ENCODE measurements at regions not wholly inside any gene's neighbourhood (a gene's known extent, or its start where the extent isn't known, plus 50 kb on each side); places are given as distances from the start of the nearest gene placed in this dataset.
"Not testable (repeated sequence)": the region's sequence is repeated elsewhere in the genome, so short reads cannot be mapped to it uniquely, and the experiment has no call there.

- DNase-seq (ENCODE audit: low read depth) = no peak
These were observed 490.7 kb upstream of the TENM3 start for GRCh38 chr4:181752516-181752915.

- DNase-seq (ENCODE audit: low read depth) = no peak
These were observed 490.0 kb upstream of the TENM3 start for GRCh38 chr4:181753207-181753606.

GRCh38 chr4:181755846-181756245 lies 487.4 kb upstream of the TENM3 start:
- no peak for DNase-seq (ENCODE audit: low read depth)

- no peak for DNase-seq (ENCODE audit: low read depth)
These were observed 486.6 kb upstream of the TENM3 start for GRCh38 chr4:181756451-181757095.

GRCh38 chr4:181757098-181757497 lies 486.1 kb upstream of the TENM3 start:
- no peak for DNase-seq (ENCODE audit: low read depth)

GRCh38 chr4:181757910-181758660 lies 485.1 kb upstream of the TENM3 start:
- no peak for DNase-seq (ENCODE audit: low read depth)

- no peak for DNase-seq (ENCODE audit: low read depth)
These were observed 482.6 kb upstream of the TENM3 start for GRCh38 chr4:181760560-181760959.

GRCh38 chr4:181761156-181761555 lies 482.0 kb upstream of the TENM3 start:
- no peak for DNase-seq (ENCODE audit: low read depth)

- DNase-seq (ENCODE audit: low read depth) = no peak
These were observed 477.1 kb upstream of the TENM3 start for GRCh38 chr4:181766061-181766548.

- DNase-seq (ENCODE audit: low read depth) = no peak
These were observed 472.2 kb upstream of the TENM3 start for GRCh38 chr4:181770971-181771370.

GRCh38 chr4:181775298-181775697 lies 467.9 kb upstream of the TENM3 start:
- no peak for DNase-seq (ENCODE audit: low read depth)

- no peak for DNase-seq (ENCODE audit: low read depth)
These were observed 466.7 kb upstream of the TENM3 start for GRCh38 chr4:181776264-181777054.

- no peak for DNase-seq (ENCODE audit: low read depth)
These were observed 465.7 kb upstream of the TENM3 start for GRCh38 chr4:181777518-181777917.

- DNase-seq (ENCODE audit: low read depth) = no peak
These were observed 458.3 kb upstream of the TENM3 start for GRCh38 chr4:181784881-181785280.

GRCh38 chr4:181792641-181793040 lies 450.6 kb upstream of the TENM3 start:
- no peak for DNase-seq (ENCODE audit: low read depth)

- no peak for DNase-seq (ENCODE audit: low read depth)
These were observed 450.1 kb upstream of the TENM3 start for GRCh38 chr4:181793096-181793495.

GRCh38 chr4:181796502-181796901 lies 446.7 kb upstream of the TENM3 start:
- no peak for DNase-seq (ENCODE audit: low read depth)

- DNase-seq (ENCODE audit: low read depth) = no peak
These were observed 444.7 kb upstream of the TENM3 start for GRCh38 chr4:181798536-181798935.

GRCh38 chr4:181799561-181800069 lies 443.6 kb upstream of the TENM3 start:
- DNase-seq (ENCODE audit: low read depth) = no peak

- no peak for DNase-seq (ENCODE audit: low read depth)
These were observed 441.0 kb upstream of the TENM3 start for GRCh38 chr4:181802207-181802606.

GRCh38 chr4:181807771-181808170 lies 435.4 kb upstream of the TENM3 start:
- DNase-seq (ENCODE audit: low read depth) = no peak

- no peak for DNase-seq (ENCODE audit: low read depth)
These were observed 432.5 kb upstream of the TENM3 start for GRCh38 chr4:181810711-181811110.

GRCh38 chr4:181811550-181811949 lies 431.7 kb upstream of the TENM3 start:
- not testable (repeated sequence) for DNase-seq (ENCODE audit: low read depth)

Measured in activated T-helper 1 cell treated with Interleukin-2 at 50 U/mL for 16 hours (primary cell).